ENCODE measurements at regions not wholly inside any gene's neighbourhood (a gene's known extent, or its start where the extent isn't known, plus 50 kb on each side); places are given as distances from the start of the nearest gene placed in this dataset.
"Not testable (repeated sequence)": the region's sequence is repeated elsewhere in the genome, so short reads cannot be mapped to it uniquely, and the experiment has no call there.

- no peak for DNase-seq
These were observed 356.3 kb downstream of the EMP1 start for GRCh38 chr12:13552830-13553229.

- no peak for DNase-seq
These were observed 350.8 kb downstream of the EMP1 start for GRCh38 chr12:13547283-13547682.

DNA sequence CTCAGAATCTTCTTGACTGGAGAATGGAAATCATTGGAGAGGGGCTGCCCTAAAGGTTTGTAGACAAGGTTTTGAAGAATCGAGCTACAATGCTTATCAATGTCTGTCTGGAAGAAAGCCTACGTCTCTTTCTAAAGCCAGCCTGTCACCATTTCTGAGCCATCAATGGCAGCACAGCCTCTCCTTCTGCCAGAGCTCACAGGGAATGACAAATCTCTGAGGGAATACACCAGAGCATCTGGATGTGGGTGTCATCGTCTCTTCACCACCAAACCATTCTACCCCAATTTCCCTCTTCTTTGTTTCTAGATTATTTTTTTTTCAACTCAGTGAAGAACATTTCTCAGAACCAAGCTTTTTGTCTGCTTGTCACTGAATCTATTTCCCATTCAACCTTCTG lies 349.7 kb downstream of the EMP1 start:
- no peak for DNase-seq

DNA sequence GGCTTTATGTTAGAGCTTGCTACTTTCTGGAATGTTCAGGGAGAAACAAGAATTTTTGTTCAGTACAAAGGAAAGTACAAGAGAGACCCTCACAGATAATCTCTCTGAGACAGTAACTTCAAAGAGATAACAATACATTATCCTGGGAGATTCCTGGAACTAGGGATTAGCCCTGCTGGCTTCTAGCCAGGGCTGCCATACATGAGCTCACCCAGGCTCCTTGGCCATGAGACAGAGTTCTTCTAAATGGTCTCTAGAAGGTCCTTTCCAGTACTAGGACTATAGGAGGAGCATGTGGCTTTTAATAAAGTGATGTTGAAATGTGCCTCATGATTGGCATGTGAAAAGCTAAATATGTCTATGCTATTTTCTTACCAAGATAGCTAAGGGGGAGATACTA lies 342.5 kb downstream of the EMP1 start:
- DNase-seq = no peak

DNA sequence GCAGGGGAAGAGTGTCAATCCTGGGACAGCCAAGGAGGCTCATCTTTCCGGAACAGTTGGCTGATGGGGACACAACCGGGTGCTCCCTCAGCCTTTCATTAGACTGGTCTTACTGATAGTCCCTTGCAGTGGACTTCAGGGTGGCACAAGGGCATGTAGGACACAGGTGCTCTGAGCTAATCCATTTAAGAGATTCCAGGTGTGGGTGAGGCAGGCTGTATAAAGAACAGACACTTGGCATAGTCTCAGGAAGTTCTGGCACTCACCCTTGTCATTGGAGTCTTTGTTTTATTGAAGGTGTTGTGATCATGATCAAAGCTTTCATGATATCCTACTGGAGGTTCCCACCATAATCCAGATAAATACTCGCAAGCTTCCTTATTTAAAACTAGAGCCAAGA lies 341.6 kb downstream of the EMP1 start:
- no peak for DNase-seq

DNA sequence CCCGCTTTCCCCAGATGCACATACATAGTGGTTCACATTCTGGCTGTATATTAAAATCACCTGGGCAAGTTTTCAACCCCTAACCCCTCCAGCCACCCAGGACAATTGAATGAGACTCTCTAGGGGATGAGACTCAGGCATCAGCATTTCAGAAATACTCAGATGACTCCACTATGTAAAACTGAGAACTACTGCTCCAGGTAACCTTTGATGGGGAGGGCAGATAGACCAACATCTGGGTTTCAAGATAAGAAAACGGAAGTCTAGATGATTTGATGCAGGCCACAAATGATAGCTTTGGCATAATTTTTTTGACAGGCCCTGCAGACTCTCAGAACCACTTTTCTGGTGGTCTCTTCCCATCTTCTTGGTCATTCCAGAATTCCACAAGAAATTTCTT lies 341.1 kb downstream of the EMP1 start:
- DNase-seq = no peak

- no peak for DNase-seq
These were observed 339.8 kb downstream of the EMP1 start for GRCh38 chr12:13536219-13536910.

GRCh38 chr12:13534645-13535398 lies 338.3 kb downstream of the EMP1 start:
- no peak for DNase-seq

DNA sequence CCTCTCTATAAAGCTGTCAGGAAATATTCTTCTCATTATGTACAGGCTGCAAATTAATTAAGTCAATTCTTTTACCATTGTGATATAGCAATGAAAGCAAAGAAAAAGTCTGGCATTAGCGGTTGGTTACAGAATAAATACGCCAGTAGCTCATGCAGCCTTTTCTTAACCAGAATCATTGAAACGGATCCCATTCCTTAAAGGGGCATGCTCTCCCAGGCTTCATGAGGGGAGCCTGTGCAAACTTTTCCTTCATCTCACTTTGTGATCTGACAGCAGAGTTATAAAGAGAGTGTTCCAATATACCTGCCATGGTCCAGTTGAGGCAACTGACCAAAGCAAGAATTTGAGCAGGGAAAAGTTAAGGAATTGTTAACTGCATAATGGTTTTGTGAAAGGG lies 337.7 kb downstream of the EMP1 start:
- DNase-seq = no peak

GRCh38 chr12:13530966-13531365 lies 334.4 kb downstream of the EMP1 start:
- peak; percentile 80 for DNase-seq

- DNase-seq = not testable (repeated sequence)
These were observed 329.8 kb downstream of the EMP1 start for GRCh38 chr12:13526185-13526921.

- no peak for DNase-seq
These were observed 327.2 kb downstream of the EMP1 start for GRCh38 chr12:13523536-13524307.

GRCh38 chr12:13518034-13518433 lies 321.5 kb downstream of the EMP1 start:
- not testable (repeated sequence) for DNase-seq

DNA sequence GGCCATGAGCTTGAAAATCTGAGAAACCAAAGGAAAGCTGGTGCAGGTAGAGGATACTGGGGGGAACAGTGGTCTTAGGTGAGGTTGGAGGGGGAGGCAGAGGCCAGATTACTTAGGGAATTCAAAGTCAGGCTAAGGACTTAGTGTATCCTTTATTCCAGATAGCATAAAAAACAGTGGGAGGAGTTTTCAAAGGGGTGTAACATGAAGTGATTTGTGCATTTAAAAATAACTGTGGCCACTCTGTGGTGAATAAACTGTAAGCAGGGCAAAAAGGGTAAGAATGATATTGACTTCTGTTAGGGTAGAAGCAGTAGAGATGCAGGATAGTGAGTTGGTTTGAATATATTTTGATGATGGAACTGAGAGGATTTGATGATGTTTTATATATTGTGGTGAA lies 313.2 kb downstream of the EMP1 start:
- DNase-seq = no peak

DNA sequence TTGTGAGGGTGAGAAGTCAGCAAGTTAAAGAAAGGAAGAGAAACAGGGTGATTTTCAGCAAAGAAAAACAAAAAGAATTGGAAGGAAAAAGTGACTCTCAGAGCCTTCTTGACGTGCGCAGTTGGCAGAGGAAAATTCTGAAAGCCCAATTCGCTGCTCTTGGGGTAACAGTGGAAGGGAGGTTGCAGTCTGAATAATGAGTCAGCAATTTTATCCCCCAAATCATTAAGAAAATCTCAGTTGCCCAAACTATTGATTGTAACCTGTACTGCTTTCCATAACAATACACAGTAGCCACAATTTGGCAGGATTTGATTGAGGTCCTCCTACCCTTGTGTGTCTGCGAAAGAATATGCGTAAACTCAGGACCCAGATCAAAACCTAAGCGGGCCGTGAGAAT lies 309.1 kb downstream of the EMP1 start:
- no peak for DNase-seq

GRCh38 chr12:13505224-13505623 lies 308.7 kb downstream of the EMP1 start:
- DNase-seq = no peak

DNA sequence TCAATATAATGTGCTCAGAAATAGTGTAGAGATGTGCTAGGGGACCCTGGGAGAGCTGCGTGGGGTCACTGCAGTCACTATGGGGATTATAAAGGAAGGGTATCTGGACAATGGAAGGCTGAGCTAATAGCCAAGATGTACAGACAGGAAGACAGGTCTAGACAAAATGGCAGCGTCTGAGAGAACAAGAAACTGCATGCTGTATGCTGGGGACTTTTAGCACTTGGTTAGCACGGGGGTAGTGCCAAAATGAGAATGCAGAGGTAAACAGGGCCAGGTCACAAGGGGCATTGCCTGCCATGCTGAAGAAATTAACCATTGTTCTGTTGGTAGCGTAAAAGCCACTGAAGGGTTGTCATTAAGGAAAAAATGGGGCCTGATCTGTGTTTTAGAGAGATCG lies 308.2 kb downstream of the EMP1 start:
- no peak for DNase-seq

DNA sequence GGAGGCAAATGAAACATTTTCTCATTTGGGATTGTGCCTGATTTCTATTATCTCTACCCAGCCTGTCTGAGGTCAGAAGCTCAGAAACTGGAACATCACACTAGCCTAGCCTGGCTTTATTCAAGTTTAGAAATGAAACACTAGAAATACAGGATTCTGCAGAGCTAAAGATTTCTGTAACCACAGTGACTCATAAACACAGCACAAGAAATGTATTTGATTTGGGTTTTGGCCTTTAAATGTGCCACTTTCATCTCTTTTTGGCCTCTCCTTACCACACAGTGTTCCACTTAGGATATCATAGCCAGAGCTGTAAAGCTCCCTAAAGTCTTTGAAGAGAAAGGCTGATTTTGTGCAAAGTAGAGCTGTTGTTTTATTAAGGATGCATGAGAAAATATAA lies 307.5 kb downstream of the EMP1 start:
- no peak for DNase-seq

DNA sequence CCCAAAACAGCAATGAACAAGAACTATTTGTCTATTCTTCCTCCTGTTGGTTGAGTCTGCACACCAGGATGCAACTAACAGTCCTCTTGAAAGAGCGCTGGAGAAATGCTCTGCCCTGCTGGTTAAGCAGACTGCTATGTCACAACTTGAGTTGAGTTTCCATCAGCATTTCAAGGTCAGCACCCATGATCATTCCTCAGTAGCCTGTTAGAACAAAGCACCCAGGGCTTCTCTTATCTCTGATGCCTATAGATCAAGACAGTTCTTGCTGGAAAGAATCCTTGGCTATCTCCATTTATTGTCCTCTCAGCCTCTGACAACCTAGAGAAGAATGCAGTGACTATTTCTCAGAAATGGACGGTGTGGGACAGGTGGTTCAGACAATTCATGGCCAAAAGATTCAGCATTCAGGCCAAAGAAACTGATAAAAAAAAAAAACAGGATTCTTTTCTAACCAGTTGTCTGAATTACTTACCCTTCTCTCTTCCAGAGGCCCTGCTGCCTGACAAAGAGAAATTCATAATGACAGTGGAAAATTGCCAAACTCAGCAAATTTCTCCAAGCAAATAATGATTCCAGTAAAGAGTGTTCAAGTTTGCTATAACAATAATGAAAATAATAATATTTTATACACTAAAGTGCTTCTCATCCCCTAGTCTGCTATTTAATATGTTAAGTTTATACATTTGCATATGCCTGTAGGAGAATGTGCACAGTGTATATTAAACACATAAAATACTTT lies 306.7 kb downstream of the EMP1 start:
- no peak for DNase-seq

DNA sequence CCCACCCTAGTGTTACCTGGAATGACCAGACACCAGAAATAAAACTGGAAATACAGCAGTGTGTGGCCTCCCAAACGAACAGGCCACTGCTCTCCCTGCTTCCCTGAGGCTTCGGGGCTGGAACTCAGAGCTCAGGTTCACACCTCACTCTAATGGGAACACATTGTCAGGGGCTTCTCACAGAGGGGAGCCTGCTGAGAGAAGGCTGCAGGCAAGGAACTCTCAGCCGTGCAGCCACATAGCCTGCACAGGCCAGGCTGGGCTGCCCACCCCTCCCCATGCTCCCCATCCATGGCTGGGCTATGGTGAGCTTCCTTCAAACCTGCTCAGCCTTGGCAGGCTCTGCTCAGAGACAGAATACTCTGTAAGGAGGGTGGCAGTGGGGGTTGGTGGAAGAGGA lies 302.5 kb downstream of the EMP1 start:
- DNase-seq = no peak

DNA sequence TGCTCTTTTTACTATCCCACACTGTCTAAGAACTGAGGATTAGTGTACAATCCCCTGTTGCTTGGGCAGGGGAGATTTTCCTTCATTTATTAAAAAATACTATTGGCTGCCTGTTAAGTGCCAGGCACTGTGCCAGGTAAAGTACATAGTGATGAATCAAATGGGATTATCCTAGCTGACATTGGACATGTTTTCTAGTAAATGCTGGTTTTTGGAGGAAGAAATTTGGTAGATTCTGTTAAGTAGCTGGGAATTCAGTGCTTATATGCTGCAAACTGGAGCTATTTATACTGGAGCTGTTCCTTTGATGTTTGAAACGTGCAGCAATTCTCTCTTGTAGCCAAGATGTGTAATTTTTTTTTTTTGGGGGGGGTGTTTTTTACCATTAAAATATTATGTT lies 299.6 kb downstream of the EMP1 start:
- DNase-seq = no peak

GRCh38 chr12:13489246-13489645 lies 292.7 kb downstream of the EMP1 start:
- DNase-seq = no peak

GRCh38 chr12:13487326-13487725 lies 290.8 kb downstream of the EMP1 start:
- no peak for DNase-seq
